GM12878 (cell line): ENCODE measurements at regions not wholly inside any gene's neighbourhood (a gene's known extent, or its start where the extent isn't known, plus 50 kb on each side); places are given as distances from the start of the nearest gene placed in this dataset.
"Not testable (repeated sequence)": the region's sequence is repeated elsewhere in the genome, so short reads cannot be mapped to it uniquely, and the experiment has no call there.

ENCODE experiments used
- ATAC-seq: fragments of 200-7000 bp; cut with Tn5 transposase; 3 replicates; pipeline ENCODE4 v1.9.1; 2020; ENCODE audit warnings: mild to moderate bottlenecking, moderate library complexity
- BruUV-seq: library from RNA; stranded (reverse); fragments of 400-500 nt; replicated peaks from 2 replicates; lab custom pipeline; 2021; lab: Mats Ljungman, UMichigan
- CTCF ChIA-PET: fragments of 300-600 bp; sonication (Branson Sonifier 250); formaldehyde crosslinking; extraction: SDS; loops from one replicate; lab custom pipeline; 2021; ENCODE audit warnings: inconsistent platforms; lab: Yijun Ruan, JAX
- POLR2A ChIA-PET: fragments of 350-600 bp; formaldehyde crosslinking; extraction: SDS; loops from one replicate; lab custom pipeline; 2021; ENCODE audit warnings: inconsistent platforms; lab: Charles Lee
- RAD21 ChIA-PET: fragments of 300-600 bp; sonication (Branson Sonifier 250); formaldehyde crosslinking; loops from one replicate; lab custom pipeline; 2023; ENCODE audit warnings: antibody characterized with exemption; ENCODE audit not compliant: unreplicated experiment; lab: Charles Lee
- SMC1A ChIA-PET: fragments of 300-600 bp; sonication (Branson Sonifier 250); formaldehyde crosslinking; loops from one replicate; lab custom pipeline; 2023; ENCODE audit not compliant: unreplicated experiment, uncharacterized antibody; lab: Charles Lee
- DNase-seq: peaks from one replicate; pipeline ENCODE4 v3.0.0-alpha.2; 2011; ENCODE audit warnings: low read depth, low spot score
- FAIRE-seq: peaks from 3 replicates; lab custom pipeline; 2011; peaks lifted over from hg19 to GRCh38; lab: Jason Lieb, UNC
- H2AFZ ChIP-seq: 2 replicates; pipeline ENCODE4 v1.6.0; 2011; ENCODE audit warnings: low read depth, low read length, control low read depth; ENCODE audit not compliant: control insufficient read depth
- H3K27ac ChIP-seq: 2 replicates; pipeline ENCODE4 v1.5.1; 2011; ENCODE audit warnings: control low read depth; ENCODE audit not compliant: control insufficient read depth, insufficient read depth
- H3K27me3 ChIP-seq, 2 experiments: replicated peaks in 1 of 2; 2 replicates each; pipeline versions ENCODE4 v1.6.0 to v1.6.1; 2011; ENCODE audit warnings: low read length in 1 of 2; ENCODE audit not compliant: control insufficient read depth in 2 of 2, insufficient read depth in 2 of 2
- H3K36me3 ChIP-seq, 2 experiments: 2 replicates each; pipeline ENCODE4 v1.5.1; 2011; ENCODE audit warnings: low read length in 1 of 2; ENCODE audit not compliant: control insufficient read depth in 2 of 2, insufficient read depth in 2 of 2
- H3K4me1 ChIP-seq: 2 replicates; pipeline ENCODE4 v1.6.1; 2011; ENCODE audit warnings: mild to moderate bottlenecking, low read length, moderate library complexity, mixed read lengths; ENCODE audit not compliant: control insufficient read depth, insufficient read depth
- H3K4me2 ChIP-seq: 2 replicates; pipeline ENCODE4 v1.6.0; 2011; ENCODE audit warnings: control low read depth; ENCODE audit not compliant: control insufficient read depth, insufficient read depth
- H3K4me3 ChIP-seq: fragments of 200-600 bp; sonication (generic); 2 replicates; pipeline ENCODE4 v1.5.1; 2016
- H3K79me2 ChIP-seq: 2 replicates; pipeline ENCODE4 v1.6.0; 2011; ENCODE audit warnings: low read length; ENCODE audit not compliant: control insufficient read depth, insufficient read depth
- H3K9ac ChIP-seq: 2 replicates; pipeline ENCODE4 v1.8.0; 2011; ENCODE audit warnings: low read length, control low read depth, mixed read lengths; ENCODE audit not compliant: control insufficient read depth, insufficient read depth
- H3K9me3 ChIP-seq: replicated peaks from 3 replicates; pipeline ENCODE4 v1.5.1; 2011; ENCODE audit warnings: mild to moderate bottlenecking, low read length; ENCODE audit not compliant: control insufficient read depth, insufficient read depth
- H4K20me1 ChIP-seq: 2 replicates; pipeline ENCODE4 v1.6.0; 2011; ENCODE audit not compliant: control insufficient read depth, insufficient read depth
- WGBS: methylation state at CpG from one replicate; pipeline ENCODE4 v1.1.6; 2016; ENCODE audit warnings: low lambda C conversion rate; ENCODE audit not compliant: insufficient replicate concordance, insufficient coverage; ENCODE audit errors: missing lambda C conversion rate; 5-methylcytosine and 5-hydroxymethylcytosine counted together
- in situ Hi-C: fragments of 300-500 bp; cut with MboI; formaldehyde crosslinking; loops from 9 replicates; pipeline ENCODE4 v1.14.3; 2018; ENCODE audit warnings: mixed read lengths
- intact Hi-C: fragments of 100-400 bp; cut with micrococcal nuclease; formaldehyde crosslinking; loops from one replicate; pipeline ENCODE4 v1.14.2; 2022; ENCODE audit not compliant: unreplicated experiment
- TF ChIP-seq, protein P1 (sequence below): fragments of 450-650 bp; IDR thresholded peaks from 2 replicates; pipeline ENCODE4 v1.6.1; 2017; ENCODE audit warnings: mild to moderate bottlenecking, moderate library complexity
- TF ChIP-seq, protein P2 (sequence below): fragments of 450-650 bp; IDR thresholded peaks from 2 replicates; pipeline ENCODE4 v1.6.1; 2018; ENCODE audit warnings: mild to moderate bottlenecking, low read depth, moderate library complexity; ENCODE audit not compliant: partially characterized antibody
- TF ChIP-seq, protein P3 (sequence below): IDR thresholded peaks from 2 replicates; pipeline ENCODE4 v1.6.1; 2011; ENCODE audit warnings: low read depth, low read length, improper control_type of control experiment, borderline replicate concordance

DNA sequence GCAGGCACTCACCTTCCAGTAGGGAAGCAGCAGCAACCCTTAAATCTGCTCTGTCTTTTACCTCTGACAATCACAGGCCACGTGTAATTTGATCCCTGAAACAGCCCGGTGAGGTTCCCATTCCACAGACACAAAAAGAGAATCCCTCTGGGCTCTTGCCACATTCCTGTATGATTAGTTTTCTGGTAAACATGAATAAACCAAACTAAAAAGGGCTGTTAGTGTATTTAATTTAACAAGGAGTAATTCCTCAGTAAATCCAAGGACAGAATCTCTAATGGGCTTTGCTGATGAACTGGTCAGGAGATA is 186.9 kb downstream of the FAM43A start (continued):
- TF ChIP-seq, protein P1, sequence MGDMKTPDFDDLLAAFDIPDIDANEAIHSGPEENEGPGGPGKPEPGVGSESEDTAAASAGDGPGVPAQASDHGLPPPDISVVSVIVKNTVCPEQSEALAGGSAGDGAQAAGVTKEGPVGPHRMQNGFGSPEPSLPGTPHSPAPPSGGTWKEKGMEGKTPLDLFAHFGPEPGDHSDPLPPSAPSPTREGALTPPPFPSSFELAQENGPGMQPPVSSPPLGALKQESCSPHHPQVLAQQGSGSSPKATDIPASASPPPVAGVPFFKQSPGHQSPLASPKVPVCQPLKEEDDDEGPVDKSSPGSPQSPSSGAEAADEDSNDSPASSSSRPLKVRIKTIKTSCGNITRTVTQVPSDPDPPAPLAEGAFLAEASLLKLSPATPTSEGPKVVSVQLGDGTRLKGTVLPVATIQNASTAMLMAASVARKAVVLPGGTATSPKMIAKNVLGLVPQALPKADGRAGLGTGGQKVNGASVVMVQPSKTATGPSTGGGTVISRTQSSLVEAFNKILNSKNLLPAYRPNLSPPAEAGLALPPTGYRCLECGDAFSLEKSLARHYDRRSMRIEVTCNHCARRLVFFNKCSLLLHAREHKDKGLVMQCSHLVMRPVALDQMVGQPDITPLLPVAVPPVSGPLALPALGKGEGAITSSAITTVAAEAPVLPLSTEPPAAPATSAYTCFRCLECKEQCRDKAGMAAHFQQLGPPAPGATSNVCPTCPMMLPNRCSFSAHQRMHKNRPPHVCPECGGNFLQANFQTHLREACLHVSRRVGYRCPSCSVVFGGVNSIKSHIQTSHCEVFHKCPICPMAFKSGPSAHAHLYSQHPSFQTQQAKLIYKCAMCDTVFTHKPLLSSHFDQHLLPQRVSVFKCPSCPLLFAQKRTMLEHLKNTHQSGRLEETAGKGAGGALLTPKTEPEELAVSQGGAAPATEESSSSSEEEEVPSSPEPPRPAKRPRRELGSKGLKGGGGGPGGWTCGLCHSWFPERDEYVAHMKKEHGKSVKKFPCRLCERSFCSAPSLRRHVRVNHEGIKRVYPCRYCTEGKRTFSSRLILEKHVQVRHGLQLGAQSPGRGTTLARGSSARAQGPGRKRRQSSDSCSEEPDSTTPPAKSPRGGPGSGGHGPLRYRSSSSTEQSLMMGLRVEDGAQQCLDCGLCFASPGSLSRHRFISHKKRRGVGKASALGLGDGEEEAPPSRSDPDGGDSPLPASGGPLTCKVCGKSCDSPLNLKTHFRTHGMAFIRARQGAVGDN: no peak
- TF ChIP-seq, protein P2, sequence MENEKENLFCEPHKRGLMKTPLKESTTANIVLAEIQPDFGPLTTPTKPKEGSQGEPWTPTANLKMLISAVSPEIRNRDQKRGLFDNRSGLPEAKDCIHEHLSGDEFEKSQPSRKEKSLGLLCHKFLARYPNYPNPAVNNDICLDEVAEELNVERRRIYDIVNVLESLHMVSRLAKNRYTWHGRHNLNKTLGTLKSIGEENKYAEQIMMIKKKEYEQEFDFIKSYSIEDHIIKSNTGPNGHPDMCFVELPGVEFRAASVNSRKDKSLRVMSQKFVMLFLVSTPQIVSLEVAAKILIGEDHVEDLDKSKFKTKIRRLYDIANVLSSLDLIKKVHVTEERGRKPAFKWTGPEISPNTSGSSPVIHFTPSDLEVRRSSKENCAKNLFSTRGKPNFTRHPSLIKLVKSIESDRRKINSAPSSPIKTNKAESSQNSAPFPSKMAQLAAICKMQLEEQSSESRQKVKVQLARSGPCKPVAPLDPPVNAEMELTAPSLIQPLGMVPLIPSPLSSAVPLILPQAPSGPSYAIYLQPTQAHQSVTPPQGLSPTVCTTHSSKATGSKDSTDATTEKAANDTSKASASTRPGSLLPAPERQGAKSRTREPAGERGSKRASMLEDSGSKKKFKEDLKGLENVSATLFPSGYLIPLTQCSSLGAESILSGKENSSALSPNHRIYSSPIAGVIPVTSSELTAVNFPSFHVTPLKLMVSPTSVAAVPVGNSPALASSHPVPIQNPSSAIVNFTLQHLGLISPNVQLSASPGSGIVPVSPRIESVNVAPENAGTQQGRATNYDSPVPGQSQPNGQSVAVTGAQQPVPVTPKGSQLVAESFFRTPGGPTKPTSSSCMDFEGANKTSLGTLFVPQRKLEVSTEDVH: no peak
- TF ChIP-seq, protein P3, sequence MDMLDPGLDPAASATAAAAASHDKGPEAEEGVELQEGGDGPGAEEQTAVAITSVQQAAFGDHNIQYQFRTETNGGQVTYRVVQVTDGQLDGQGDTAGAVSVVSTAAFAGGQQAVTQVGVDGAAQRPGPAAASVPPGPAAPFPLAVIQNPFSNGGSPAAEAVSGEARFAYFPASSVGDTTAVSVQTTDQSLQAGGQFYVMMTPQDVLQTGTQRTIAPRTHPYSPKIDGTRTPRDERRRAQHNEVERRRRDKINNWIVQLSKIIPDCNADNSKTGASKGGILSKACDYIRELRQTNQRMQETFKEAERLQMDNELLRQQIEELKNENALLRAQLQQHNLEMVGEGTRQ: no peak

DNA sequence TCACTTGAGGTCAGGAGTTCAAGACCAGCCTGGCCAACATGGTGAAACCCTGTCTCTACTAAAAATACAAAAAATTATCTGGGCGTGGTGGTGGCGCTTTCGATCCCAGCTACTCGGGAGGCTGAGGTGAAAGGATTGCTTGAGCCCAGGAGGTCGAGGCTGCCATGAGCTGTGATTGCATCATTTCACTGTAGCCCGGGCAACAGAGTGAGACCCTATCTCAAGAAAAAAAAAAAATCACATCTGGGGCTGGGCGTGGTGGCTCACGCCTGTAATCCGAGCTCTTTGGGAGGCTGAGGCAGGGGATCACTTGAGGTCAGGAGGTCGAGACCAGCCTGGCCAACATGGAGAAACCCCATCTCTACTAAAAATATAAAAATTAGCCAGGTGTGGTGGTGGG is 187.8 kb downstream of the FAM43A start:
- peaks cover 10% of the 10 kb centered on the region; the same call in 1 of the 2 replicates for H3K4me1 ChIP-seq
- BruUV-seq, H3K9me3 ChIP-seq, H3K36me3 ChIP-seq, intact Hi-C loops, SMC1A ChIA-PET, H3K27ac ChIP-seq, RAD21 ChIA-PET, in situ Hi-C loops, POLR2A ChIA-PET, H3K4me3 ChIP-seq, H4K20me1 ChIP-seq, H2AFZ ChIP-seq, H3K79me2 ChIP-seq, H3K27me3 ChIP-seq, H3K4me2 ChIP-seq, DNase-seq, ATAC-seq, FAIRE-seq, H3K9ac ChIP-seq, CTCF ChIA-PET: not testable (repeated sequence)
- WGBS: 61% methylated on average over 10 of the region's 10 CpGs
